Ecto neural progenitor cell (in vitro differentiated cells): ENCODE measurements at regions not wholly inside any gene's neighbourhood (a gene's known extent, or its start where the extent isn't known, plus 50 kb on each side); places are given as distances from the start of the nearest gene placed in this dataset.
"Not testable (repeated sequence)": the region's sequence is repeated elsewhere in the genome, so short reads cannot be mapped to it uniquely, and the experiment has no call there.

Source experiments
- DNase-seq: peaks from one replicate; pipeline ENCODE4 v3.0.0-alpha.2; 2018; ENCODE audit warnings: low spot score

GRCh38 chr2:51846018-51846417, 814.1 kb upstream of the NRXN1 start:
- no peak for DNase-seq

GRCh38 chr2:51844596-51844995, 812.7 kb upstream of the NRXN1 start:
- DNase-seq: no peak

GRCh38 chr2:51829477-51829876, 797.5 kb upstream of the NRXN1 start:
- no peak for DNase-seq

- DNase-seq: no peak
These were observed 793.9 kb upstream of the NRXN1 start for GRCh38 chr2:51825823-51826222.

- no peak for DNase-seq
These were observed 781.3 kb upstream of the NRXN1 start for GRCh38 chr2:51813247-51813646.

GRCh38 chr2:51812138-51812866, 780.4 kb upstream of the NRXN1 start:
- no peak for DNase-seq

- DNase-seq: no peak
These were observed 778.3 kb upstream of the NRXN1 start for GRCh38 chr2:51810197-51810596.

- no peak for DNase-seq
These were observed 775.3 kb upstream of the NRXN1 start for GRCh38 chr2:51807229-51807628.

- peak; percentile 58 for DNase-seq
These were observed 763.4 kb upstream of the NRXN1 start for GRCh38 chr2:51795248-51795888.

- no peak for DNase-seq
These were observed 759.6 kb upstream of the NRXN1 start for GRCh38 chr2:51791496-51791895.

GRCh38 chr2:51790854-51791253, 758.9 kb upstream of the NRXN1 start:
- DNase-seq: no peak

- no peak for DNase-seq
These were observed 758.0 kb upstream of the NRXN1 start for GRCh38 chr2:51789918-51790317.

- no peak for DNase-seq
These were observed 751.2 kb upstream of the NRXN1 start for GRCh38 chr2:51782921-51783765.

- no peak for DNase-seq
These were observed 749.8 kb upstream of the NRXN1 start for GRCh38 chr2:51781691-51782090.

- DNase-seq: no peak
These were observed 748.4 kb upstream of the NRXN1 start for GRCh38 chr2:51780353-51780752.

GRCh38 chr2:51779723-51780122, 747.8 kb upstream of the NRXN1 start:
- DNase-seq: not testable (repeated sequence)

GRCh38 chr2:51778806-51779205, 746.9 kb upstream of the NRXN1 start:
- no peak for DNase-seq

- not testable (repeated sequence) for DNase-seq
These were observed 742.7 kb upstream of the NRXN1 start for GRCh38 chr2:51774606-51775005.

GRCh38 chr2:51760441-51760840, 728.5 kb upstream of the NRXN1 start:
- DNase-seq: no peak

- no peak for DNase-seq
These were observed 726.1 kb upstream of the NRXN1 start for GRCh38 chr2:51758081-51758480.

GRCh38 chr2:51734115-51734514, 702.2 kb upstream of the NRXN1 start:
- DNase-seq: no peak

GRCh38 chr2:51723691-51724090, 691.8 kb upstream of the NRXN1 start:
- no peak for DNase-seq

GRCh38 chr2:51722311-51722710, 690.4 kb upstream of the NRXN1 start:
- DNase-seq: no peak
